ENCODE measurements at regions not wholly inside any gene's neighbourhood (a gene's known extent, or its start where the extent isn't known, plus 50 kb on each side); places are given as distances from the start of the nearest gene placed in this dataset.

DNA sequence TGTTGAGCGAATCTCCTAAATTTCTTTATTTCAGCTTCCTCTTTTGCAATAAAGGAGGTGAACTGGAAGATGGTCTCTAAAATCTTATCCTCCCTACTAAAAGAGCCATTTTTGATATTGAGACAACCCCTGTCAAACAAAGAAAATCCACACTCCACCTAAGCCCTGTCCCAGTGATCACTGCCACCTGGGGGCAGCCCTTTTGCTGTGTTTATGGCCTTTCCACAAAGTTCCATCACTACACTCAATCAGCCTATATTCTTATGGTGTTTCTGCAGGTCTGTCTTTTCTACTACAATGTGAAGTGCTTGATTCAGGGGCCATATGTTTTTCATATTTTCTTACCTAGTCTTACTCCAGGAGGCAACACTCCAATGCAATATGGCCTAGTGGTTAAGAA is 163.7 kb downstream of the BMP4 start:
- TF ChIP-seq GATA3 (IDR thresholded peaks at IDR 0.05; ENCODE audit: borderline replicate concordance) = no peak
- TF ChIP-seq, protein P1, sequence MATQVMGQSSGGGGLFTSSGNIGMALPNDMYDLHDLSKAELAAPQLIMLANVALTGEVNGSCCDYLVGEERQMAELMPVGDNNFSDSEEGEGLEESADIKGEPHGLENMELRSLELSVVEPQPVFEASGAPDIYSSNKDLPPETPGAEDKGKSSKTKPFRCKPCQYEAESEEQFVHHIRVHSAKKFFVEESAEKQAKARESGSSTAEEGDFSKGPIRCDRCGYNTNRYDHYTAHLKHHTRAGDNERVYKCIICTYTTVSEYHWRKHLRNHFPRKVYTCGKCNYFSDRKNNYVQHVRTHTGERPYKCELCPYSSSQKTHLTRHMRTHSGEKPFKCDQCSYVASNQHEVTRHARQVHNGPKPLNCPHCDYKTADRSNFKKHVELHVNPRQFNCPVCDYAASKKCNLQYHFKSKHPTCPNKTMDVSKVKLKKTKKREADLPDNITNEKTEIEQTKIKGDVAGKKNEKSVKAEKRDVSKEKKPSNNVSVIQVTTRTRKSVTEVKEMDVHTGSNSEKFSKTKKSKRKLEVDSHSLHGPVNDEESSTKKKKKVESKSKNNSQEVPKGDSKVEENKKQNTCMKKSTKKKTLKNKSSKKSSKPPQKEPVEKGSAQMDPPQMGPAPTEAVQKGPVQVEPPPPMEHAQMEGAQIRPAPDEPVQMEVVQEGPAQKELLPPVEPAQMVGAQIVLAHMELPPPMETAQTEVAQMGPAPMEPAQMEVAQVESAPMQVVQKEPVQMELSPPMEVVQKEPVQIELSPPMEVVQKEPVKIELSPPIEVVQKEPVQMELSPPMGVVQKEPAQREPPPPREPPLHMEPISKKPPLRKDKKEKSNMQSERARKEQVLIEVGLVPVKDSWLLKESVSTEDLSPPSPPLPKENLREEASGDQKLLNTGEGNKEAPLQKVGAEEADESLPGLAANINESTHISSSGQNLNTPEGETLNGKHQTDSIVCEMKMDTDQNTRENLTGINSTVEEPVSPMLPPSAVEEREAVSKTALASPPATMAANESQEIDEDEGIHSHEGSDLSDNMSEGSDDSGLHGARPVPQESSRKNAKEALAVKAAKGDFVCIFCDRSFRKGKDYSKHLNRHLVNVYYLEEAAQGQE (IDR thresholded peaks at IDR 0.05) = no peak

Data from A549 (cell line).